HCT116 (cell line): ENCODE measurements at regions not wholly inside any gene's neighbourhood (a gene's known extent, or its start where the extent isn't known, plus 50 kb on each side); places are given as distances from the start of the nearest gene placed in this dataset.

Source experiments
- ATAC-seq: fragments of 200-7000 bp; cut with Tn5 transposase; 2 replicates; pipeline ENCODE4 v1.9.1; 2020; ENCODE audit warnings: mild to moderate bottlenecking, moderate library complexity
- BruUV-seq: library from RNA; stranded (reverse); fragments of 400-500 nt; replicated peaks from 2 replicates; lab custom pipeline; 2021; lab: Mats Ljungman, UMichigan
- CTCF ChIA-PET: fragments of 300-600 bp; sonication (Branson Sonifier 250); formaldehyde crosslinking; loops from one replicate; lab custom pipeline; 2021; ENCODE audit warnings: antibody characterized with exemption; lab: Charles Lee
- POLR2A ChIA-PET: fragments of 300-600, 350-600 bp; sonication (Branson Sonifier 250); formaldehyde crosslinking; loops from one replicate; lab custom pipeline; 2021; ENCODE audit warnings: antibody characterized with exemption; lab: Charles Lee
- RAD21 ChIA-PET, 2 experiments: fragments of 300-600 bp; sonication (Branson Sonifier 250); formaldehyde crosslinking; loops; one replicate each; lab custom pipeline; 2023; ENCODE audit warnings: low total read pairs in 2 of 2; ENCODE audit not compliant: uncharacterized antibody in 2 of 2, unreplicated experiment in 2 of 2, low non-redundant PET in 1 of 2; lab: Charles Lee
- DNase-seq: peaks from one replicate; pipeline ENCODE4 v3.0.0-alpha.2; 2010; ENCODE audit warnings: low read depth, low spot score
- H2AFZ ChIP-seq: fragments of 200-600 bp; shearing (Covaris generic), sonication (generic); 2 replicates; pipeline ENCODE4 v1.6.1; 2017; ENCODE audit warnings: low read depth, mixed run types, mixed read lengths, antibody characterized with exemption, low read length; ENCODE audit not compliant: poor library complexity, severe bottlenecking
- H3K27ac ChIP-seq: 2 replicates; pipeline ENCODE4 v1.5.1; 2012; ENCODE audit warnings: low read depth, low read length
- H3K27me3 ChIP-seq: fragments of 200-600 bp; sonication (generic); 2 replicates; pipeline ENCODE4 v1.6.1; 2016; ENCODE audit warnings: mixed run types, low read length, mixed read lengths; ENCODE audit not compliant: insufficient read depth
- H3K36me3 ChIP-seq, 2 experiments: fragments of 200-500 bp in 1 of 2; fragments of 200-600 bp in 1 of 2; sonication (Bioruptor generic) in 1 of 2; sonication (generic) in 1 of 2; 2 replicates each; pipeline versions ENCODE4 v1.5.1 to v1.6.1; 2014 to 2016; ENCODE audit warnings: low read length in 2 of 2, inconsistent platforms in 1 of 2, mixed read lengths in 1 of 2, mixed run types in 1 of 2; ENCODE audit not compliant: insufficient read depth in 2 of 2, control insufficient read depth in 1 of 2
- H3K4me1 ChIP-seq, 2 experiments: fragments of 200-600 bp in 1 of 2; sonication (generic) in 1 of 2; 2 replicates each; pipeline versions ENCODE4 v1.5.1 to v1.6.1; 2012 to 2017; ENCODE audit warnings: low read length in 2 of 2, inconsistent platforms in 1 of 2, mild to moderate bottlenecking in 1 of 2, mixed read lengths in 1 of 2, mixed run types in 1 of 2, moderate library complexity in 1 of 2; ENCODE audit not compliant: insufficient read depth in 2 of 2, control insufficient read depth in 1 of 2
- H3K4me2 ChIP-seq: fragments of 200-600 bp; sonication (generic); 2 replicates; pipeline ENCODE4 v1.6.1; 2017; ENCODE audit warnings: mixed run types, low read length, mixed read lengths
- H3K4me3 ChIP-seq, 2 experiments: fragments of 200-600 bp in 1 of 2; sonication (generic) in 1 of 2; replicated peaks in 1 of 2; 2 replicates each; pipeline ENCODE4 v1.5.1; 2011 to 2016; ENCODE audit warnings: low read length in 2 of 2, control low read depth in 1 of 2, low read depth in 1 of 2, mild to moderate bottlenecking in 1 of 2, mixed read lengths in 1 of 2, mixed run types in 1 of 2
- H3K79me2 ChIP-seq: fragments of 200-600 bp; sonication (generic); 2 replicates; pipeline ENCODE4 v1.6.1; 2017; ENCODE audit warnings: mild to moderate bottlenecking, mixed run types, low read length, moderate library complexity, mixed read lengths; ENCODE audit not compliant: insufficient read depth
- H3K9ac ChIP-seq: fragments of 200-600 bp; sonication (generic); 2 replicates; pipeline ENCODE4 v1.6.1; 2016; ENCODE audit warnings: low read length, mixed read lengths
- H3K9me2 ChIP-seq: fragments of 200-600 bp; sonication (generic), shearing (Covaris generic); 2 replicates; pipeline ENCODE4 v1.6.1; 2017; ENCODE audit warnings: mixed run types, mild to moderate bottlenecking, moderate library complexity; ENCODE audit not compliant: insufficient read depth
- H3K9me3 ChIP-seq, 2 experiments: fragments of 200-500 bp in 1 of 2; fragments of 200-600 bp in 1 of 2; sonication (Bioruptor generic) in 1 of 2; sonication (generic) in 1 of 2; 2 replicates each; pipeline ENCODE4 v1.6.1; 2014 to 2017; ENCODE audit warnings: low read length in 2 of 2, mixed read lengths in 2 of 2, inconsistent platforms in 1 of 2, low read depth in 1 of 2, mild to moderate bottlenecking in 1 of 2, mixed run types in 1 of 2, moderate library complexity in 1 of 2; ENCODE audit not compliant: control insufficient read depth in 1 of 2, insufficient read depth in 1 of 2
- H4K20me1 ChIP-seq: fragments of 200-600 bp; sonication (generic), shearing (Covaris generic); 2 replicates; pipeline ENCODE4 v1.6.1; 2017; ENCODE audit warnings: mixed run types, mild to moderate bottlenecking, moderate library complexity; ENCODE audit not compliant: insufficient read depth
- CBX3 ChIP-seq: IDR thresholded peaks from 2 replicates; pipeline ENCODE4 v1.6.1; 2012; ENCODE audit warnings: low read depth
- CEBPB ChIP-seq: IDR thresholded peaks from 2 replicates; pipeline ENCODE4 v1.6.1; 2012; ENCODE audit warnings: low read depth
- EGR1 ChIP-seq: IDR thresholded peaks from 2 replicates; pipeline ENCODE4 v1.6.1; 2012; ENCODE audit warnings: low read depth
- ELF1 ChIP-seq: IDR thresholded peaks from 2 replicates; pipeline ENCODE4 v1.6.1; 2012; ENCODE audit warnings: low read depth, borderline replicate concordance
- RAD21 ChIP-seq: IDR thresholded peaks from 2 replicates; pipeline ENCODE4 v1.6.1; 2012; ENCODE audit warnings: low read depth, mild to moderate bottlenecking
- ZFX ChIP-seq: fragments of 450-650 bp; IDR thresholded peaks from 2 replicates; pipeline ENCODE4 v1.6.1; 2017
- intact Hi-C: fragments of 100-400 bp; cut with micrococcal nuclease; formaldehyde crosslinking; loops from 2 replicates; pipeline ENCODE4 v1.10.0; 2022
- TF ChIP-seq, protein P1 (sequence below), 3 experiments: fragments of 200-600 bp in 1 of 3; sonication (generic) in 1 of 3; IDR thresholded peaks in 2 of 3; conservative IDR thresholded peaks in 1 of 3; 2 replicates each; pipeline ENCODE4 v1.5.1; 2012 to 2017; ENCODE audit warnings: low read depth in 2 of 3, low read length in 2 of 3, antibody characterized with exemption in 1 of 3, borderline replicate concordance in 1 of 3, control low read depth in 1 of 3, mild to moderate bottlenecking in 1 of 3, mixed read lengths in 1 of 3, mixed run types in 1 of 3, moderate library complexity in 1 of 3; ENCODE audit not compliant: insufficient read depth in 1 of 3
- TF ChIP-seq, protein P2 (sequence below): IDR thresholded peaks from 2 replicates; pipeline ENCODE4 v1.6.1; 2012; ENCODE audit warnings: low read depth

DNA sequence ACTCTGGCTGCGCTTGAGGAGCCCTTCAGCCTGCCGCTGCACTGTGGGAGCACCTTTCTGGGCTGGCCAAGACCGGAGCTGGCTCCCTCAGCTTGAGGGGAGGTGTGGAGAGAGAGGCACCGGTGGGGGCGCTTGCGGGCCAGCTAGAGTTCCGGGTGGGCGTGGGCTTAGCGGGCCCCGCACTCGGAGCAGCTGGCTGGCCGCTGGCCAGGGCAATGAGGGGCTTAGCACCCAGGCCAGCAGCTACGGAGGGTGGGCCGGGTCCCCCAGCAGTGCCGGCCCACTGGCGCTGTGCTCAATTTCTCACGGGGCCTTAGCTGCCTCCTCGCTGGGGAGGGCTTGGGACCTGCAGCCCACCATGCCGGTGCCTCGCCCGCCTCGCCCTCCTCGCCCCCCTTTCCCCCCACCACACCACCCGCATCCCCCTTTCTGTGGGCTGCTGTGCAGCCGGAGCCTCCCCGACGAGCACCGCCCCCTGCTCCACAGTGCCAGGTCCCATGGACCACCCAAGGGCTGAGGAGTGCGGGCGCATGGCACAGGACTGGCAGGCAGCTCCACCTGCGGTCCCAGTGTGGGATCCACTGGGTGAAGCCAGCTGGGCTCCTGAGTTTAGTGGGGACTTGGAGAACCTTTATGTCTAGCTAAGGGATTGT lies 954.5 kb downstream of the DTWD2 start:
- H2AFZ ChIP-seq, result no peak overlapping the region
- POLR2A ChIA-PET, result no interaction called here
- no peaks in the 10 kb centered on the region for H3K27me3 ChIP-seq
- H3K36me3 ChIP-seq, result no peaks in the 10 kb centered on the region
- H3K9ac ChIP-seq, result no peak overlapping the region
- intact Hi-C loops, result no loop called here
- TF ChIP-seq EGR1 (no peak), CEBPB (no peak), ELF1 (no peak)
- TF ChIP-seq, protein P1, sequence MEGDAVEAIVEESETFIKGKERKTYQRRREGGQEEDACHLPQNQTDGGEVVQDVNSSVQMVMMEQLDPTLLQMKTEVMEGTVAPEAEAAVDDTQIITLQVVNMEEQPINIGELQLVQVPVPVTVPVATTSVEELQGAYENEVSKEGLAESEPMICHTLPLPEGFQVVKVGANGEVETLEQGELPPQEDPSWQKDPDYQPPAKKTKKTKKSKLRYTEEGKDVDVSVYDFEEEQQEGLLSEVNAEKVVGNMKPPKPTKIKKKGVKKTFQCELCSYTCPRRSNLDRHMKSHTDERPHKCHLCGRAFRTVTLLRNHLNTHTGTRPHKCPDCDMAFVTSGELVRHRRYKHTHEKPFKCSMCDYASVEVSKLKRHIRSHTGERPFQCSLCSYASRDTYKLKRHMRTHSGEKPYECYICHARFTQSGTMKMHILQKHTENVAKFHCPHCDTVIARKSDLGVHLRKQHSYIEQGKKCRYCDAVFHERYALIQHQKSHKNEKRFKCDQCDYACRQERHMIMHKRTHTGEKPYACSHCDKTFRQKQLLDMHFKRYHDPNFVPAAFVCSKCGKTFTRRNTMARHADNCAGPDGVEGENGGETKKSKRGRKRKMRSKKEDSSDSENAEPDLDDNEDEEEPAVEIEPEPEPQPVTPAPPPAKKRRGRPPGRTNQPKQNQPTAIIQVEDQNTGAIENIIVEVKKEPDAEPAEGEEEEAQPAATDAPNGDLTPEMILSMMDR (IDR thresholded peaks at IDR 0.05 in 2 of 3, conservative IDR thresholded peaks at IDR 0.05 in 1 of 3; ENCODE audit: borderline replicate concordance in 1 of 3, insufficient read depth in 1 of 3, low read depth in 2 of 3, low read length in 2 of 3), result no peak
- DNase-seq (no peak), ATAC-seq (no peak)
- no peak overlapping the region for H3K4me2 ChIP-seq
- CTCF ChIA-PET, result no interaction called here
- no peak overlapping the region for H3K4me3 ChIP-seq
- no TSS peak for BruUV-seq
- no peaks in the 10 kb centered on the region for H3K9me2 ChIP-seq
- H3K27ac ChIP-seq, result no peak overlapping the region
- RAD21 ChIA-PET, result no interaction called here
- H4K20me1 ChIP-seq, result no peaks in the 10 kb centered on the region
- H3K4me1 ChIP-seq, result no peaks in the 10 kb centered on the region
- H3K9me3 ChIP-seq, result no peaks in the 10 kb centered on the region
- H3K79me2 ChIP-seq, result no peaks in the 10 kb centered on the region

DNA sequence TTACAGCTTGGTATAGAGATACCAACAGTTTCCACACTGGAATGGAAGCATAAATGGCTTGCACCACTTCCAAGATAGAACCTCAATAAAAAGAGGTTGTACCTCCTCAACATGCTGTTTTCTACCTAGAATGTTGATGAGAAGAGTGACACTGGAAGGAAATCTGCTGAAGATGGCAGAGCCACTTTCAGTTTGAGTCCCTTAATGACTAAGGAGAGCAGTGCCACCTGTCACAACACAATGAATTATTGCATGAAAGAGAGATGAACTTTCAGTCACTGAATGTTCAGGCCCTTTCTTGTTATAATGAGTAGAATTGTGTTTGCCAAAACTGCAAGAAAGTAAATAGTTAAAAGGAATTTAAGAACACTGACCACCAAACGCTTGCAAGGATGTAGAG lies 958.5 kb downstream of the DTWD2 start:
- no peak overlapping the region for H3K4me3 ChIP-seq
- no peaks in the 10 kb centered on the region for H3K36me3 ChIP-seq
- no peaks in the 10 kb centered on the region for H3K4me1 ChIP-seq
- DNase-seq (no peak), ATAC-seq (no peak)
- no peaks in the 10 kb centered on the region; the same call in 1 of the 2 replicates for H3K9me2 ChIP-seq
- H3K27ac ChIP-seq, result no peak overlapping the region
- H3K4me2 ChIP-seq, result no peak overlapping the region
- intact Hi-C loops, result no loop called here
- no peaks in the 10 kb centered on the region for H3K9me3 ChIP-seq
- H3K79me2 ChIP-seq, result no peaks in the 10 kb centered on the region
- POLR2A ChIA-PET, result no interaction called here
- BruUV-seq, result no TSS peak
- CTCF ChIA-PET, result no interaction called here
- no peak overlapping the region for H2AFZ ChIP-seq
- H4K20me1 ChIP-seq, result no peaks in the 10 kb centered on the region
- TF ChIP-seq RAD21 (no peak), CBX3 (no peak), ELF1 (no peak), ZFX (no peak)
- TF ChIP-seq, protein P2, sequence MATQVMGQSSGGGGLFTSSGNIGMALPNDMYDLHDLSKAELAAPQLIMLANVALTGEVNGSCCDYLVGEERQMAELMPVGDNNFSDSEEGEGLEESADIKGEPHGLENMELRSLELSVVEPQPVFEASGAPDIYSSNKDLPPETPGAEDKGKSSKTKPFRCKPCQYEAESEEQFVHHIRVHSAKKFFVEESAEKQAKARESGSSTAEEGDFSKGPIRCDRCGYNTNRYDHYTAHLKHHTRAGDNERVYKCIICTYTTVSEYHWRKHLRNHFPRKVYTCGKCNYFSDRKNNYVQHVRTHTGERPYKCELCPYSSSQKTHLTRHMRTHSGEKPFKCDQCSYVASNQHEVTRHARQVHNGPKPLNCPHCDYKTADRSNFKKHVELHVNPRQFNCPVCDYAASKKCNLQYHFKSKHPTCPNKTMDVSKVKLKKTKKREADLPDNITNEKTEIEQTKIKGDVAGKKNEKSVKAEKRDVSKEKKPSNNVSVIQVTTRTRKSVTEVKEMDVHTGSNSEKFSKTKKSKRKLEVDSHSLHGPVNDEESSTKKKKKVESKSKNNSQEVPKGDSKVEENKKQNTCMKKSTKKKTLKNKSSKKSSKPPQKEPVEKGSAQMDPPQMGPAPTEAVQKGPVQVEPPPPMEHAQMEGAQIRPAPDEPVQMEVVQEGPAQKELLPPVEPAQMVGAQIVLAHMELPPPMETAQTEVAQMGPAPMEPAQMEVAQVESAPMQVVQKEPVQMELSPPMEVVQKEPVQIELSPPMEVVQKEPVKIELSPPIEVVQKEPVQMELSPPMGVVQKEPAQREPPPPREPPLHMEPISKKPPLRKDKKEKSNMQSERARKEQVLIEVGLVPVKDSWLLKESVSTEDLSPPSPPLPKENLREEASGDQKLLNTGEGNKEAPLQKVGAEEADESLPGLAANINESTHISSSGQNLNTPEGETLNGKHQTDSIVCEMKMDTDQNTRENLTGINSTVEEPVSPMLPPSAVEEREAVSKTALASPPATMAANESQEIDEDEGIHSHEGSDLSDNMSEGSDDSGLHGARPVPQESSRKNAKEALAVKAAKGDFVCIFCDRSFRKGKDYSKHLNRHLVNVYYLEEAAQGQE, result no peak
- RAD21 ChIA-PET, result no interaction called here
- no peaks in the 10 kb centered on the region for H3K27me3 ChIP-seq
- no peak overlapping the region for H3K9ac ChIP-seq
